ENCODE measurements at regions not wholly inside any gene's neighbourhood (a gene's known extent, or its start where the extent isn't known, plus 50 kb on each side); places are given as distances from the start of the nearest gene placed in this dataset.

- TF ChIP-seq CTCF (conservative IDR thresholded peaks at IDR 0.05), result no peak
- TF ChIP-seq EZH2 (IDR thresholded peaks at IDR 0.05; ENCODE audit: low read depth), result no peak
These were observed 112.2 kb downstream of the CYB561 start for GRCh38 chr17:63333869-63334268.
